ENCODE measurements at regions not wholly inside any gene's neighbourhood (a gene's known extent, or its start where the extent isn't known, plus 50 kb on each side); places are given as distances from the start of the nearest gene placed in this dataset.
"Not testable (repeated sequence)": the region's sequence is repeated elsewhere in the genome, so short reads cannot be mapped to it uniquely, and the experiment has no call there.

DNA sequence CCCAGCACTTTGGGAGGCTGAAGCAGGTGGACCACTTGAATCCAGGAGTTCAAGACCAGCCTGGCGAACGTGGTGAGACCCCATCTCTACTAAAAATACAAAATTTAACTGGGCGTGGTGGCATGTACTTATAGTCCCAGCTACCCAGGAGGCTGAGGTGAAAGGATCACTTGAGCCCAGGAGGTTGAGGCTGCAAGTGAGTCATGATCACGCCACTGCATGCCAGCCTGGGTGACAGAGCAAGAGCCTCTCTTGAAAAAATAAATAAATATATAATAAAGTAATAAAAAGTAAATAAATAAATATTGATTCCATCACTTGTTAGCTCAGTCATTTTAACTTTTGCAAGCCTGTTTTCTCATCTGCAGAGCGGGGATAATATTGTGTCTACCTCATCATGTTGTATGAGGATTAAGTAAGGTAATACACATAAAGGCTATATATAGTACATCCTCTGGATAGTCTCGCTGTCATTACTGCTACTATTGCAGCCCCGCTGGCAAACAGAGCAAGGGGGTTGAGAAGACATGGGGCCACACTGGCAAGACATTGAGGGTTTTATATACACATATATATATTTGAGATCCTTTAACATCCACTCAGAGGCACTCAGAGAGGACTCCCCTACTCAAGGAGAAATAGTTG, 210.9 kb downstream of the C9orf152 start:
- ATAC-seq, result no peak

DNA sequence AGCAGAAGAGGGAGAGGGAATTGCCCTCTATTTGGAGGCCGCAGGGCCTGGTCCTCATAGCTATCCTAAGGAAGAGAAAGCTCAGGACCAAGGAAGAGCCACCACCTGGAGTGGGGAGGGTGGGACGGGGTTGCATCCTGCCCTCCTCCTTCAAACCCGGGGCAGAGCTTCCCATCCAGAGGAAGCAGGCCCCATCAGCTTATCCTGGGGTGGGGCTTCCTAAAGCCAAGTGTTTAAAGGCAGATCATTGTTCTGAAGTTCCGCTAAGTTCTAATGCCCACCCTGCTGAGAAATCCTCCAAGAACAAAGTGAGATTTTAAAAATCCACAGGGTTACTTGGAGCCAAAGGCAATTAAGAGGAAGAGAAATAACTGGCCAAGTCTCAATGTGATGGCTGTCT, 210.3 kb downstream of the C9orf152 start:
- Histone ChIP-seq H3K36me3 (no peaks in the 10 kb centered on the region), H3K9me3 (no peaks in the 10 kb centered on the region), H3K4me1 (no peaks in the 10 kb centered on the region), H3K4me3 (no peak overlapping the region), H3K27ac (no peak overlapping the region), H3K27me3 (no peaks in the 10 kb centered on the region)
- intact Hi-C loops (cut with DNase I), result no loop called here
- ATAC-seq (peak; percentile 59), DNase-seq (no peak)
- TF ChIP-seq, protein P1, sequence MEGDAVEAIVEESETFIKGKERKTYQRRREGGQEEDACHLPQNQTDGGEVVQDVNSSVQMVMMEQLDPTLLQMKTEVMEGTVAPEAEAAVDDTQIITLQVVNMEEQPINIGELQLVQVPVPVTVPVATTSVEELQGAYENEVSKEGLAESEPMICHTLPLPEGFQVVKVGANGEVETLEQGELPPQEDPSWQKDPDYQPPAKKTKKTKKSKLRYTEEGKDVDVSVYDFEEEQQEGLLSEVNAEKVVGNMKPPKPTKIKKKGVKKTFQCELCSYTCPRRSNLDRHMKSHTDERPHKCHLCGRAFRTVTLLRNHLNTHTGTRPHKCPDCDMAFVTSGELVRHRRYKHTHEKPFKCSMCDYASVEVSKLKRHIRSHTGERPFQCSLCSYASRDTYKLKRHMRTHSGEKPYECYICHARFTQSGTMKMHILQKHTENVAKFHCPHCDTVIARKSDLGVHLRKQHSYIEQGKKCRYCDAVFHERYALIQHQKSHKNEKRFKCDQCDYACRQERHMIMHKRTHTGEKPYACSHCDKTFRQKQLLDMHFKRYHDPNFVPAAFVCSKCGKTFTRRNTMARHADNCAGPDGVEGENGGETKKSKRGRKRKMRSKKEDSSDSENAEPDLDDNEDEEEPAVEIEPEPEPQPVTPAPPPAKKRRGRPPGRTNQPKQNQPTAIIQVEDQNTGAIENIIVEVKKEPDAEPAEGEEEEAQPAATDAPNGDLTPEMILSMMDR (IDR thresholded peaks at IDR 0.05), result no peak

More for the DNA sequence above, 210.9 kb downstream of the C9orf152 start:
- DNase-seq, result no peak
- intact Hi-C loops (cut with DNase I), result no loop called here
- no peaks in the 10 kb centered on the region for H3K9me3 ChIP-seq
- TF ChIP-seq, protein P1 (IDR thresholded peaks at IDR 0.05), result no peak
- H3K27me3 ChIP-seq, result no peaks in the 10 kb centered on the region
- no peak overlapping the region for H3K4me3 ChIP-seq
- no peaks in the 10 kb centered on the region for H3K36me3 ChIP-seq
- no peaks in the 10 kb centered on the region for H3K4me1 ChIP-seq
- no peak overlapping the region for H3K27ac ChIP-seq

DNA sequence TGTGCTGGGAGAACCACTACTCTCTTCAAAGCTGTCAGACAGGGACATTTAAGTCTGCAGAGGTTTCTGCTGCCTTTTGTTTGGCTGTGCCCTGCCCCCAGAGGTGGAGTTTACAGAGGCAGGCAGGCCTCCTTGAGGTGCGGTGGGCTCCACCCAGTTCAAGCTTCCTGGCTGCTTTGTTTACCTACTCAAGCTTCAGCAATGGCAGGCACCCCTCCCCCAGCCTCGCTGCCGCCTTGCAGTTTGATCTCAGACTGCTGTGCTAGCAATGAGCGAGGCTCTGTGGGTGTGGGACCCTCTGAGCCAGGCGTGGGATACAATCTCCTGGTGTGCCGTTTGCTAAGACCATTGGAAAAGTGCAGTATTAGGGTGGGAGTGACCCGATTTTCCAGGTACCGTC, 202.4 kb downstream of the C9orf152 start:
- H3K27ac ChIP-seq; H3K36me3 ChIP-seq; H3K4me3 ChIP-seq; intact Hi-C loops (cut with DNase I); DNase-seq; H3K4me1 ChIP-seq; ATAC-seq; H3K9me3 ChIP-seq; H3K27me3 ChIP-seq: not testable (repeated sequence)

DNA sequence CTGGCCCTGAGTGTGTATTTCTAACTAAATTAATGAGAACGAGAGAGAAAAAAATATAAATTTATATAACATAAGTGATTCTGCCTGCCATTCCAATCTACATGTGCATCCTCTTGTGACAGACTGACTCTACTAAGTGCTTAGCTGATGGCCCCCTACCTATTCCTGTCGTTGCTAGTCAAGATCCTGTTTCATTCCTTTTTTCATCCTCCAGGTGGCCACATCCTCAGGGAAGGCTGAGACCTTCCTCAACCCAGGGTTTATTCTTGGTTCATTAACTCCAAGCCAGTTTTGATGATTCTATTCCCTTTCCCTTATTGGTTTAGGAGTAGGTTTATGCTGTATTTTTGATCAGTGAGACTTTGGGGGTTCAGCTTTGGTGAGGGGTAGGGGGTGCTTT, 201.3 kb downstream of the C9orf152 start:
- TF ChIP-seq, protein P1 (IDR thresholded peaks at IDR 0.05), result no peak
- DNase-seq (no peak), ATAC-seq (no peak)
- Histone ChIP-seq H3K4me1 (no peaks in the 10 kb centered on the region), H3K36me3 (no peaks in the 10 kb centered on the region), H3K27ac (no peak overlapping the region), H3K4me3 (no peak overlapping the region), H3K9me3 (no peaks in the 10 kb centered on the region), H3K27me3 (no peaks in the 10 kb centered on the region)
- intact Hi-C loops (cut with DNase I), result no loop called here

DNA sequence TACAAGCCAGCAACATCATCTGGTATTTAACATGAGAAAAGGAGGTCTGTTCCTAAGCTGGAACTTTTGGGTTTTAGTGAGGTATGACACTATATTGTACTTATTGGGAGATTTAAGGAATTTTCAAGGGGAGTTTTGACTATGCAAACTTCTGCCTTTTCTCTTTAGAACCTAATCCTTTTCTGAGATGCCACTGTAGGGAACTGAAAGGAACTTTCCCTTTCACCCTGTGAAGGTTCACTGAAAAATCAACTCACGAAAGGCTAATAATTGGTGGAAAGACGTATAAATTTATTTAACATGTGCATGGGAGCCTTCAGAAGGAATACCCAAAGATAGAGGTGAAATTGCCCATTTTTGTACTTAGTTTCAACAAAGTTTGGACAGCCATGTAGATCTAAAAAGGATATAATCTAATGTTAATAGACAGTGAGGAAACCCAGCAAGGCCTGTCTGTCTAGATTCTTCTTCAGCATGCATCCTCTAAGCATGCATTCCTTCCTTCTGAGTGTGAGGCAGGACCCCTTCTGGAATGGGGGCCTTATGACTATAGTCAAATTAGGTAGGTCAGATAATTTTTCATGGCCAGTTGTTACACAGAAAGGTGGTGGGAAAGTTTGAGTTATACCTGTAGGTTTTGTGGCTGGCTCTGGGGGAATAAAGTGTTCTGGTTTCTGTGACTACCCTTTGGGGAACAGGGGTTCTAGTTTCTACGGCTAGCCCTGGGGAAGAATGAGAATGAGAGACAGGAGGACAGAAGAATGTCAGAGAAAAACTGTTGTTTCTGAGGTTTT, 200.3 kb downstream of the C9orf152 start:
- no peak for DNase-seq
- Histone ChIP-seq H3K4me3 (no peak overlapping the region), H3K9me3 (no peaks in the 10 kb centered on the region), H3K36me3 (no peaks in the 10 kb centered on the region), H3K27ac (no peak overlapping the region), H3K4me1 (no peaks in the 10 kb centered on the region), H3K27me3 (no peaks in the 10 kb centered on the region)
- TF ChIP-seq, protein P1 (IDR thresholded peaks at IDR 0.05), result no peak
- intact Hi-C loops (cut with DNase I), result no loop called here
- ATAC-seq, result no peak

DNA sequence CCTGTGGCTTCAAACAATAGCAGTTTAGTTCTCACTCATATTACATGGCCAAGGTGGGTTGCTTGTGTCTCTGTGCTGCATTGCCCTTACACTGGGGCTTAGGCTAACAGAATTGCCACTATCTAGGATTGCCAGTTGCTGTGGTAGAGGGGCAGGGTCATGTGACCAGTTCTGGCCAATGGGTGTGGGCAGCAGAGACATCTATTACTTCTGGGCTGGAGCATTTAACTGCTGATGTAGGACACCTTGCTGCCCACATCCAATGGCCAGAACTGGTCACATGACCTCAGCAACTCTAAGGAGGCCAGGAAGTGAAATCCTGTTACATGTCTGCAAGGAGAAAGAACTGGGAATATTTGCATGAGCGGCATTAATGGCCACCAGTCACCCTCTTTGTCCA, 199.3 kb downstream of the C9orf152 start:
- no peaks in the 10 kb centered on the region for H3K36me3 ChIP-seq
- no peak for ATAC-seq
- intact Hi-C loops (cut with DNase I), result no loop called here
- no peak overlapping the region for H3K27ac ChIP-seq
- TF ChIP-seq, protein P1 (IDR thresholded peaks at IDR 0.05), result no peak
- no peaks in the 10 kb centered on the region for H3K9me3 ChIP-seq
- H3K27me3 ChIP-seq, result no peaks in the 10 kb centered on the region
- DNase-seq, result no peak
- no peaks in the 10 kb centered on the region for H3K4me1 ChIP-seq
- no peak overlapping the region for H3K4me3 ChIP-seq
